ENCODE measurements at regions not wholly inside any gene's neighbourhood (a gene's known extent, or its start where the extent isn't known, plus 50 kb on each side); places are given as distances from the start of the nearest gene placed in this dataset.
"Not testable (repeated sequence)": the region's sequence is repeated elsewhere in the genome, so short reads cannot be mapped to it uniquely, and the experiment has no call there.

DNA sequence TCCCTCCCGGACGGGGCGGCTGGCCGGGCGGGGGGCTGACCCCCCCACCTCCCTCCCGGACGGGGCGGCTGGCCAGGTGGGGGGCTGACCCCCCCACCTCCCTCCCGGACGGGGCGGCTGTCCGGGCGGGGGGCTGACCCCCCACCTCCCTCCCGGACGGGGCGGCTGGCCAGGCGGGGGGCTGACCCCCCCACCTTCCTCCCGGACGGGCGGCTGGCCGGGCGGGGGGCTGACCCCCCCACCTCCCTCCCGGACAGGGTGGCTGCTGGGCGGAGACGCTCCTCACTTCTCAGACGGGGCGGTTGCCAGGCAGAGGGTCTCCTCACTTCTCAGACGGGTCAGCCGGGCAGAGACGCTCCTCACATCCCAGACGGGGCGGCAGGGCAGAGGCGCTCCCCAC, 168.5 kb upstream of the SPRED2 start:
- TF ChIP-seq, protein P1, sequence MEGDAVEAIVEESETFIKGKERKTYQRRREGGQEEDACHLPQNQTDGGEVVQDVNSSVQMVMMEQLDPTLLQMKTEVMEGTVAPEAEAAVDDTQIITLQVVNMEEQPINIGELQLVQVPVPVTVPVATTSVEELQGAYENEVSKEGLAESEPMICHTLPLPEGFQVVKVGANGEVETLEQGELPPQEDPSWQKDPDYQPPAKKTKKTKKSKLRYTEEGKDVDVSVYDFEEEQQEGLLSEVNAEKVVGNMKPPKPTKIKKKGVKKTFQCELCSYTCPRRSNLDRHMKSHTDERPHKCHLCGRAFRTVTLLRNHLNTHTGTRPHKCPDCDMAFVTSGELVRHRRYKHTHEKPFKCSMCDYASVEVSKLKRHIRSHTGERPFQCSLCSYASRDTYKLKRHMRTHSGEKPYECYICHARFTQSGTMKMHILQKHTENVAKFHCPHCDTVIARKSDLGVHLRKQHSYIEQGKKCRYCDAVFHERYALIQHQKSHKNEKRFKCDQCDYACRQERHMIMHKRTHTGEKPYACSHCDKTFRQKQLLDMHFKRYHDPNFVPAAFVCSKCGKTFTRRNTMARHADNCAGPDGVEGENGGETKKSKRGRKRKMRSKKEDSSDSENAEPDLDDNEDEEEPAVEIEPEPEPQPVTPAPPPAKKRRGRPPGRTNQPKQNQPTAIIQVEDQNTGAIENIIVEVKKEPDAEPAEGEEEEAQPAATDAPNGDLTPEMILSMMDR (IDR thresholded peaks at IDR 0.05), result not testable (repeated sequence)
- TF ChIP-seq ZFX (IDR thresholded peaks at IDR 0.05; ENCODE audit: borderline replicate concordance), result not testable (repeated sequence)
